Fibroblast of villous mesenchyme (primary cell): ENCODE measurements at regions not wholly inside any gene's neighbourhood (a gene's known extent, or its start where the extent isn't known, plus 50 kb on each side); places are given as distances from the start of the nearest gene placed in this dataset.
"Not testable (repeated sequence)": the region's sequence is repeated elsewhere in the genome, so short reads cannot be mapped to it uniquely, and the experiment has no call there.

Experiments
- DNase-seq: peaks from one replicate; pipeline ENCODE4 v3.0.0-alpha.2; 2010; ENCODE audit warnings: low read depth
- H3K4me3 ChIP-seq: 2 replicates; pipeline ENCODE4 v1.5.1; 2011; ENCODE audit warnings: low read depth, mild to moderate bottlenecking, low read length
- TF ChIP-seq, protein P1 (sequence below): IDR thresholded peaks from 2 replicates; pipeline ENCODE4 v1.5.1; 2012; ENCODE audit warnings: low read depth, mild to moderate bottlenecking, low read length; ENCODE audit not compliant: insufficient read depth

GRCh38 chr13:63460462-63461090 is 2044.9 kb upstream of the PCDH20 start:
- no peak for DNase-seq
- TF ChIP-seq, protein P1, sequence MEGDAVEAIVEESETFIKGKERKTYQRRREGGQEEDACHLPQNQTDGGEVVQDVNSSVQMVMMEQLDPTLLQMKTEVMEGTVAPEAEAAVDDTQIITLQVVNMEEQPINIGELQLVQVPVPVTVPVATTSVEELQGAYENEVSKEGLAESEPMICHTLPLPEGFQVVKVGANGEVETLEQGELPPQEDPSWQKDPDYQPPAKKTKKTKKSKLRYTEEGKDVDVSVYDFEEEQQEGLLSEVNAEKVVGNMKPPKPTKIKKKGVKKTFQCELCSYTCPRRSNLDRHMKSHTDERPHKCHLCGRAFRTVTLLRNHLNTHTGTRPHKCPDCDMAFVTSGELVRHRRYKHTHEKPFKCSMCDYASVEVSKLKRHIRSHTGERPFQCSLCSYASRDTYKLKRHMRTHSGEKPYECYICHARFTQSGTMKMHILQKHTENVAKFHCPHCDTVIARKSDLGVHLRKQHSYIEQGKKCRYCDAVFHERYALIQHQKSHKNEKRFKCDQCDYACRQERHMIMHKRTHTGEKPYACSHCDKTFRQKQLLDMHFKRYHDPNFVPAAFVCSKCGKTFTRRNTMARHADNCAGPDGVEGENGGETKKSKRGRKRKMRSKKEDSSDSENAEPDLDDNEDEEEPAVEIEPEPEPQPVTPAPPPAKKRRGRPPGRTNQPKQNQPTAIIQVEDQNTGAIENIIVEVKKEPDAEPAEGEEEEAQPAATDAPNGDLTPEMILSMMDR: no peak
- H3K4me3 ChIP-seq: no peak overlapping the region

GRCh38 chr13:63457186-63457585 is 2041.5 kb upstream of the PCDH20 start:
- no peak overlapping the region for H3K4me3 ChIP-seq
- TF ChIP-seq, protein P1: no peak
- no peak for DNase-seq

DNA sequence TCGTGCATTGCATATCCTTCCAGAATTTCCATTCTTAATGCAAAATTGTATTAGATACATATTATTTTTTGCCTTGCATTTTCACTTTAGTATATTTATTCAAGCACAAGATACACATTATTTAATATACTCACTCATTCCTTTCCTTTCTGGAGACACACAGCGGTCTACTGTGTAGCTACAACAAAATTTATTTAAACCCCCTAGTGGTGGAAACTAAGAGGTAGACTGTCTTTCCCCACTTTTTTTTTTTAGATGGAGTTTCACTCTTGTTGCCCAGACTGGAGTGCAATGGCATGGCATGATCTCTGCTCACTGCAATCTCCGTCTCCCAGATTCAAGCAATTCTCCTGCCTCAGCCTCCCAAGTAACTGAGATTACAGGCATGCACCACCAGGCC is 2040.3 kb upstream of the PCDH20 start:
- no peak overlapping the region for H3K4me3 ChIP-seq
- TF ChIP-seq, protein P1: no peak
- no peak for DNase-seq

GRCh38 chr13:63449550-63449949 is 2033.9 kb upstream of the PCDH20 start:
- DNase-seq: no peak
- no peak overlapping the region for H3K4me3 ChIP-seq
- TF ChIP-seq, protein P1: no peak

- no peak overlapping the region for H3K4me3 ChIP-seq
- TF ChIP-seq, protein P1: no peak
- DNase-seq: no peak
Observed at GRCh38 chr13:63448692-63449091, 2033.0 kb upstream of the PCDH20 start.

DNA sequence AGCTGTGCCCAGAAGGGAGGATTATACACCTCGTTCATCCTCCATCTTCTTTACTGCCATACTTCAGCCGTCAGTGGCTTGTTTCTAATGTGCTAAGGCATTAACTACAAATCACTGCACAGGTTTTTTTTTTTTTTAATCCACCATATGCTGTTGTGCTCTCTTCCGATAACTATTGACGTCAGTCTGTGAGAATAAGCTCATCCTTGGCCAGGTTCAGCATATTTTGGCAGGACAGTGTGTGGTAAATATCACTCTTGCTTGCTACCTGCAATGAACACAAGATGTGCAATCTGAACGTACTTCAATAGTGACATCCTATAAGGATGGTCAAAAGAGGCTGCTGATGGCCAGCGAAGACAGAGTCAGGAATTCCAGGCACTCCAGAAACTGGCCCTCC is 2030.7 kb upstream of the PCDH20 start:
- no peak for DNase-seq
- H3K4me3 ChIP-seq: no peak overlapping the region
- TF ChIP-seq, protein P1: no peak

- DNase-seq, H3K4me3 ChIP-seq: not testable (repeated sequence)
Observed at GRCh38 chr13:63444225-63444624, 2028.6 kb upstream of the PCDH20 start.
